ENCODE measurements at regions not wholly inside any gene's neighbourhood (a gene's known extent, or its start where the extent isn't known, plus 50 kb on each side); places are given as distances from the start of the nearest gene placed in this dataset.

DNA sequence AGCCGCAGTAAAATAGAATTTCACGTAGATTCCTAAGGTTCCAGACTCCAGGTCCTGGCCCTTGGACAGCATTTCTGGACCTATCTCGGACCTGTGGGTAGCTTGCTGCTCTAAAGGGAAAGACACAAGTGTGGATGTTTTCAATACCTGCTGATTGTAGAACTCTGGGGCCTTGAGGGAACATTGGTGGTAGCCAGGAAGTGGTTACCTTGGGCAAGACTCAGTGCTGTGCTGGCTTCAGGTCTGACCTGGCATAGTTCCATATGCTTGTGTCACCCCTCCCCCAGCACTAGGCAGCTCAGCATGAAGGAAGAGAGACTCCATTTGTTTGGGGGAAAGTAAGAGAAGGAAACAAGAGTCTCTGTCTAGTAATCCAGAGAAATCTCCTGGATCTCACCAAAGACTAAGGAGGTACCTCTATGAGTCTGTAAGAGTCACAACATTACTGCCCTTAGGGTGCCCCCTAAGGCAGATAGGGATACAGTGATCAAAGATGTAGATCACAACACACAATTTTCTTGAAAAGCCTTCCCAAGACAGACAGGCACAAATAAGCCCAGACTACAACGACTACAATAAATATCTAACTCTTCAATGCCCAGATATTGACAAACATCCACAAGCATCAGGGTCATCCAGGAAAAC is 398.8 kb downstream of the TGFB2 start:
- Mint-ChIP-seq H3K27ac (no peak overlapping the region), H3K4me1 (ENCODE audit: low read depth) (no peaks in the 10 kb centered on the region), H3K9me3 (ENCODE audit: low read depth) (peaks cover 15% of the 10 kb centered on the region)

DNA sequence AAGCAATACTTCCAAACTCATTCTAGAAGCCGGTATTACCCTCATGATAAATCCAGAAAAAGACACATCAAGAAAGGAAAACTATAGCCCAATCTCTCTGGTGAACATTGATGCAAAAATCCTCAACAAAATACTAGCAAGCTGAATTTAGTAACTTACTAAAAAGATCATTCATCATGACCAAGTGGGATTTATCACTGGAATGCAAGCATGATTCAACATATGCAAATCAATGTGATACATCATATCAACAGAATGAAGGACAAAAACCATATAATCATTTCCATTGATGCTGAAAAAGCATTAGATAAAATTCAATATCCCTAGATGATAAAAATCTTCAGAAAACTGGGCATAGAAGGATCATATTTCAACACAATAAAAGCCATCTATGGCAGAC is 402.9 kb downstream of the TGFB2 start:
- no peaks in the 10 kb centered on the region for H3K4me1 Mint-ChIP-seq (ENCODE audit: low read depth)
- no peaks in the 10 kb centered on the region for H3K36me3 Mint-ChIP-seq
- no peak overlapping the region for H3K4me3 Mint-ChIP-seq
- H3K27me3 Mint-ChIP-seq = no peaks in the 10 kb centered on the region
- peaks cover 15% of the 10 kb centered on the region for H3K9me3 Mint-ChIP-seq (ENCODE audit: low read depth)
- no peak overlapping the region for H3K27ac Mint-ChIP-seq

More for the DNA sequence above, 398.8 kb downstream of the TGFB2 start:
- H3K4me3 Mint-ChIP-seq = no peak overlapping the region
- peaks cover 3% of the 10 kb centered on the region for H3K27me3 Mint-ChIP-seq
- H3K36me3 Mint-ChIP-seq = no peaks in the 10 kb centered on the region

DNA sequence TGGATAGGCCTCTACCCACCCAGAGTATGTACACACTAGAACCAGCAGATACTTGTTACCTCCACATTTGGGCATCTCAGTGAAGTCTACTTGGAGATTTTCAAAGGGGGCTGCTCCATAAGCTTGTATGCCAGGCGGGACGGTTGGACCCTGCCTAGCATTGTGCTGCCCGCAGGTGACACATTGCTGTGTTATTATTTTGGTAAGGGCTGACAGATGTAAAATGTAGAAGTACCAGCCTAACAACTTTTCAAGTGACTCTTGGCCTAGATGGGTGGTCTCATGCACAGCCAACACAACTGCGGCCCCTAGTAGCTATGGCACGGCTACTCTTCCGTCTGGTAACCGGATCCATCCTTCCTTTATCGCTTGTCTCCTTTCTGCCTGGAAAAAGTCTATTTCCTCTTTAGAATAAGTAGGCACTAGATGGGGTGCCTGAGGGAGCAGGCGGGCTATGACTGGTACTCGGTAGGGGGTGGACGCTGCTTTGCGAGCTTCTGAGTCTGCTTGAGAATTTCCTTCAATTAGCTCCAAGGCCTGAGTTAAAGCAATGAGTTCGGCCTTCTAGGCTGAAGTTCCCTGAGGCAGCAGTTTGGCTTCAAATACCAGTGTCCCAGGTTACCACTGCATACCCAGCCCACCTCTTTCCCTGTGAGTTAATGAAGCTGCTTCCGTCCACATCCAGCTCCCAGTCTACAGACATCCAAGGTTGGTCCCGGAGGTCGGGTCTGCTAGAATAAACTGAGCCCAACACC is 405.3 kb downstream of the TGFB2 start:
- no peaks in the 10 kb centered on the region for H3K36me3 Mint-ChIP-seq
- H3K4me3 Mint-ChIP-seq = no peak overlapping the region
- H3K4me1 Mint-ChIP-seq (ENCODE audit: low read depth) = no peaks in the 10 kb centered on the region

DNA sequence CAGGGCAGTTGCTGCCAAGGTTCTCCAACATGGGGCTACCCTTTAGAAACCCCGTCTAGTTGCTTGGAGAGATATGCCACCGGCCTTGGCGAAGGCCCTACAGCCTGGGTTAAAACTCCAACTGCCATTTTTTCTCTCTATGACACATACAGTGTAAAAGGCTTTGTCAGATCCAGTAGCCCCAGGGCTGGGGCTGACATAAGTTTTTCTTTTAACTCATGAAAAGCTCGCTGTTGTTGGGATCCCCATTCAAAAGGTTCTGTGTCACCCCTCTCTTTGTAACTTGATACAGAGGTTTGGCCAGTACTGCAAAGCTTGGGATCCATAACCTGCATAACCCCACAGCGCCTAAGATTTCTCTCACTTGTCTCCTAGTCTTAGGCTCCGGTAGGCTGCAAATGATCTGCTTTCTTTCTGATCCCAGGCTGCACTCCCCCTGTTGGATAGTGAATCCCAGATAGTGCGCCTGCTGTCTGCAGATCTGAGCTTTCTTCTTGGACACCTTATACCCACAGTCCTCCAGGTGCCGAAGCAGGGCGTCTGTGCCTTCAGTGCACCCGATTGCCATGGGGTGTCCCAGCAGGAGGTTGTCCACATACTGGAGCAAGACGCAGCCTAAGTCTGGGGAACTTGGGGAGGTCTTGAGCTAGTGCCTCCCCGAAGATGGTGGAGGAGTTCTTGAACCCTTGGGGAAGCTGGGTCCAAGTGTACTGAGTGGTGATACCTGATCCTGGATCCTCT is 406.2 kb downstream of the TGFB2 start:
- H3K27ac Mint-ChIP-seq = no peak overlapping the region
- no peaks in the 10 kb centered on the region for H3K36me3 Mint-ChIP-seq

More for the DNA sequence above, 405.3 kb downstream of the TGFB2 start:
- no peaks in the 10 kb centered on the region for H3K27me3 Mint-ChIP-seq
- no peak overlapping the region for H3K27ac Mint-ChIP-seq
- peaks cover 4% of the 10 kb centered on the region for H3K9me3 Mint-ChIP-seq (ENCODE audit: low read depth)

DNA sequence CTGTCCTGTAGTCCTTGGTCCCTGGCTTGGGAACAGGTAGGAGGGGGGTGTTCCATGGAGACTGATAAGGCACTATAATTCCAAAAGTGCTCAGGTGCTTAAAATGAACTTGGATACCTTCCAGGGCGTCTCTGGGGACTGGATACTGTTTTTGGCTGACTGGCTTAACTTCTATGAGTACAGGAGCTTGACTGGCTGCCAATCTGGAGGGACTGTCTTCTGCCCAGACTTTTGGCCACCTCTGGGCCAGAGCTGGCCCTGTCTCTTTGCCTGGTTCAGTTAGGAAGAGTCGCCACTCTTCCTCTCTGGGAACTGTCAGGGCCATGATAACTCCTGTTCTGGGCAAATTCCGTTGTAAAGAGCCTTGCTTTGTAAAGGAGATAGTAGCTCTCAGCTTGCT is 407.0 kb downstream of the TGFB2 start:
- no peak overlapping the region for H3K4me3 Mint-ChIP-seq
- no peaks in the 10 kb centered on the region for H3K27me3 Mint-ChIP-seq
- H3K36me3 Mint-ChIP-seq = no peaks in the 10 kb centered on the region
- H3K9me3 Mint-ChIP-seq (ENCODE audit: low read depth) = peaks cover 4% of the 10 kb centered on the region
- no peak overlapping the region for H3K27ac Mint-ChIP-seq
- no peaks in the 10 kb centered on the region for H3K4me1 Mint-ChIP-seq (ENCODE audit: low read depth)

More for the DNA sequence above, 406.2 kb downstream of the TGFB2 start:
- H3K9me3 Mint-ChIP-seq (ENCODE audit: low read depth) = peaks cover 4% of the 10 kb centered on the region
- no peaks in the 10 kb centered on the region for H3K27me3 Mint-ChIP-seq
- no peaks in the 10 kb centered on the region for H3K4me1 Mint-ChIP-seq (ENCODE audit: low read depth)
- H3K4me3 Mint-ChIP-seq = no peak overlapping the region

DNA sequence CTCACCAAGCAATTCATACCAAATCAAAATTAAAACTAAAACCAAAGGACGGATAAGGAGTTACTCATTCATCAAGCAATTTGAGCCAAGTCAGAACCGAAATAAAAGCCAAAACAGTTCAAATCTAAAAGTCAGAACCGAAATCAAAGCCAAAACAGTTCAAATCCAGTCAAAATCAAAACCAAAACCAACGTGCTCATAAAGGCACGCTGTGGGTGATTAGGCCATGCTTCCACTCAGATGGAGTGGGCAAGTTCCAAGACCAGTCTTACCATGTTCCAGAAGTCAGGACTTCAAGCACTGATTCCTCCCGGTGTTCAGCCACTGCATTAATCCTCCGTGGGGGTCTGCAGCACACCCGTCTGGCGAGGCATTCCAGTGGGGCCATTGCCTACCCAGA is 409.3 kb downstream of the TGFB2 start:
- Mint-ChIP-seq H3K9me3 (ENCODE audit: low read depth) (no peaks in the 10 kb centered on the region), H3K27ac (no peak overlapping the region), H3K27me3 (no peaks in the 10 kb centered on the region), H3K36me3 (no peaks in the 10 kb centered on the region), H3K4me1 (ENCODE audit: low read depth) (no peaks in the 10 kb centered on the region), H3K4me3 (no peak overlapping the region)

DNA sequence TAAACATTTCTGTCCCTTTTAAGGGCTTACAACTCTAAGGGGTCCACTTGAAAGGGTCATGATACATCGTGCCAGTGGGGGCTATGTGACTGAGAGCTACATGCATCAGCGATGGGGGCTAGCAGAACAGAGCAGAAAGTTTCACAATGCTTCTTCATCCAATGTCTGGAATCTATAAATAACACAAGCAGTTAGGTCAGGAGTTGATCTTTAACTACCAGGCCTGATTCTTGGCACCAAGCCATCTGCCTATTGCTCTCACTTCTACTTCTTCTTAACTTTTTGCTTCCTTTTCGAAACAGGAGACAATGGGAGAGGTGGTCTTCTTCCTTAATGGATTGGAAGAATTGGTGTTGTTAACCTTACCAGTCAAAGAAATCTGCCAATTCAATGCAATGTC is 410.0 kb downstream of the TGFB2 start:
- H3K36me3 Mint-ChIP-seq = no peaks in the 10 kb centered on the region
- no peak overlapping the region for H3K27ac Mint-ChIP-seq
- H3K27me3 Mint-ChIP-seq = no peaks in the 10 kb centered on the region
- no peaks in the 10 kb centered on the region for H3K9me3 Mint-ChIP-seq (ENCODE audit: low read depth)
- no peak overlapping the region for H3K4me3 Mint-ChIP-seq
- H3K4me1 Mint-ChIP-seq (ENCODE audit: low read depth) = no peaks in the 10 kb centered on the region

DNA sequence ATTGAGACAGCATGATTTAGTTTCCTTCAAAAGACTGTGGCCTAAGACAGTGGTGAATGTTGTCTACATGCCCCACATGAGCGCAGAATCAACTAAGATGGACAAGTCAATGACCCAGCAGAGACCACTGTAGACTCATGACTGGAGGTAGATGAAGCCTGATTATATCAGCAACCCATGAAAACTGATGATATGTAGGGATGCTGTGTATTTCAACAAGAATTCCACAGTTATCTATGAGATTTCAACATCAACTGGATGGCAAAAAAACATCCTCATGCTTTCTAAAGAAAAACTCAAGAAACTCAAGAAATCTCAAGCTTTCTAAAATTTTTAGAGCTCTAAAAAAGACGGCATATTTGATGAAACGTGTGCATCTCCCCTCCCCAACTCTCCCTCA is 413.9 kb upstream of the LYPLAL1 start:
- no peak overlapping the region for H3K27ac Mint-ChIP-seq
- no peaks in the 10 kb centered on the region for H3K9me3 Mint-ChIP-seq (ENCODE audit: low read depth)
- no peaks in the 10 kb centered on the region for H3K4me1 Mint-ChIP-seq (ENCODE audit: low read depth)
- no peaks in the 10 kb centered on the region for H3K27me3 Mint-ChIP-seq
- H3K36me3 Mint-ChIP-seq = no peaks in the 10 kb centered on the region
- no peak overlapping the region for H3K4me3 Mint-ChIP-seq

DNA sequence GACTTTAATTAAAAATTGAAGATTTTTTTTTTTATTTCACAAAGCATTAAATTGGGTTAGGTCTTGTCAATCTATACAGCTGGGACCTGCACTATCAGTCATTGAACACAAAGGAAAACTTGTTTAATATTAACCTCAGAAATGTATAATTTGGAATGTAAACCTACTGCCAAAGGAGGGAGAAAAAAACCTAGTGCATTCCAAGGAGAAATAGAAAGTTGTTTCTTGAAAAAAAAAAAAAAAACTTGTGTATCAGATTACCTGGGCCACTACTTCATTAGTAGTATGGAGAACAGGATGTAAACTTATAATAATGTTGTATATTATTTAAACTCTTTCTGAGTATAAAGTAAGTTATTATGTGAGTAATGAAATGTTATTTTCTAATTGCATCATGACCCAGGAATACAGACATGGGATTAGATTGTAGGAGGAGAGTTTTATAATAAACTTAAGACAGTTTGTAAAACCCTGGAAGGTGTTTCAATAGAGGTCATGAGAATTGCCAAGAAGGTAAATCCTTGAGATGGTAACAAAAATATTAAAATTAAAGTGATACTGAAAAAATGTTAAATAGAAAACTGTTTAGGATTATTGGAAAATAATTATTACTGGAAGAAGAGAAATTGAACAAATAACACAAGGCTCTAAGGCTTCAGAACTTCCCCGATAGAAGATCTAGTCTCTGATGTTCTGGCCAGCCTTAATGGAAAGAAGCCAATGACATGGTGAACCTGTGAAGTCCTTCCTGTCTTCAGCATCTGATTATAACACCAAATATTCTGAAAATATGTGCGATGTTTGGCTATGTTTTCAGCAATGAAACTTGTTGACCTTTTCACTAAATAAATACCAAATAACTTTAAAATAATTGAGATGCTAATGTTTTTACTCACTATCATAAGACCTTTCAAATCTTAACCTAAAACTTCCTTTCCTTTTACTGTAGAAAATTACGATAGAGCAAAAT is 412.8 kb upstream of the LYPLAL1 start:
- no peaks in the 10 kb centered on the region for H3K4me1 Mint-ChIP-seq (ENCODE audit: low read depth)

DNA sequence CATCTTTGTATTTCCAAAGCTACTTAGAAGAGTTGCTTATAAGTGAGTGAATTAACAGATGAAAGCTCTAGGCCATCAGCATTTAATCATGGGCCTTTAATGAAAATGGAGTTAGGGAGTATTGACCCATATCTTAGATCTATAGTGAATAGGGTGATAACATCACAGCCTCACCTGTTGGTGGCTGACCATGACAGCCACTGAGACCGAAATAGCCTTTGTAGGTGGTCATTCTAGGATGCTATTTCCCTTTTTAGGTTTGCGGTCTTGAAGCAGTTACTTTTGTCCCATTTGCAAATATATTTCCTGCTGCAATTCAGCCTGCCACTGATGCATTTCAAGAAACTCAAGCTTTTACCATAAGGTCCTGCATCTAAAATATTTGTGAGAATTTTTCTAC is 410.1 kb upstream of the LYPLAL1 start:
- Mint-ChIP-seq H3K27me3 (no peaks in the 10 kb centered on the region), H3K4me3 (no peak overlapping the region), H3K9me3 (ENCODE audit: low read depth) (no peaks in the 10 kb centered on the region), H3K4me1 (ENCODE audit: low read depth) (no peaks in the 10 kb centered on the region), H3K27ac (no peak overlapping the region), H3K36me3 (no peaks in the 10 kb centered on the region)

More for the DNA sequence above, 412.8 kb upstream of the LYPLAL1 start:
- Mint-ChIP-seq H3K4me3 (no peak overlapping the region), H3K36me3 (no peaks in the 10 kb centered on the region), H3K27me3 (no peaks in the 10 kb centered on the region), H3K9me3 (ENCODE audit: low read depth) (no peaks in the 10 kb centered on the region), H3K27ac (no peak overlapping the region)

DNA sequence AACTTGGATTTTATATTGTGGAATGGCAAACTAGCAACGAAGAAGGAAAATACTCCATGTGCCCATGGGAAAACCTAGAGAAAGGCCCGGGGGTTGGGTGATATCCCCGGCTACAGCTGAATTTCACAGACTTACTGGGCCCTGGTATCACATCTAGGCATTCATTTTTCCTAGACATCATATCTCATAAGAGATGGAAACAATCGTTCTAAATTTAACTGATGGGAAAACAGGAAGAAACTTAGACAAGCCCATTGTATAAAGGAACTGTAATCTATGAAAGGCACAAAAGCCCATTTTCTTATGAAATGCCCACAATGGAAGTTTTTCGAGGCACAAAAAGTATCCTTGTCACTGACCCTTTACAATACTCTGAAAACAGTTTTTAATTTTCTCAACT is 407.9 kb upstream of the LYPLAL1 start:
- Mint-ChIP-seq H3K27ac (no peak overlapping the region), H3K36me3 (no peaks in the 10 kb centered on the region), H3K4me1 (ENCODE audit: low read depth) (no peaks in the 10 kb centered on the region), H3K4me3 (no peak overlapping the region), H3K27me3 (no peaks in the 10 kb centered on the region), H3K9me3 (ENCODE audit: low read depth) (no peaks in the 10 kb centered on the region)

DNA sequence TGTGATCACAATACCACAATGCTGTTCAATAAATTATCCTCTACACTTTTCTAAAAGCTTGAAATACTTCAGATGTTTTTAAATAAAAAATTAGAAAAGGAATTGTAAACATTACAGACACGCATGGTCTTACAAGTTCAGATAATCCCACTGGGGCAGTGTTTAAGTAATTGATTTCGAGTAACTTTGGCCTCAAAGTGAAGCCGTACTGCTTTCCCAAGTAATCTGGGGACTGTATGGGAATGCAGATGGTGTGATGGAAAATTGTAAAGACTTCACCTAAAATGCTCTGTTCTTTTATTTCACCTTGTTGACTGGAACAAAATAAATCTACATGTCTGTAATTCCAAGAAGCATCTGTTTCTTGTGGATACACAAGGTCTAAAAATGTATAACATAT is 401.7 kb upstream of the LYPLAL1 start:
- Mint-ChIP-seq H3K27ac (no peak overlapping the region), H3K36me3 (no peaks in the 10 kb centered on the region), H3K4me3 (no peak overlapping the region), H3K9me3 (ENCODE audit: low read depth) (peaks cover 4% of the 10 kb centered on the region), H3K27me3 (no peaks in the 10 kb centered on the region), H3K4me1 (ENCODE audit: low read depth) (no peaks in the 10 kb centered on the region)

DNA sequence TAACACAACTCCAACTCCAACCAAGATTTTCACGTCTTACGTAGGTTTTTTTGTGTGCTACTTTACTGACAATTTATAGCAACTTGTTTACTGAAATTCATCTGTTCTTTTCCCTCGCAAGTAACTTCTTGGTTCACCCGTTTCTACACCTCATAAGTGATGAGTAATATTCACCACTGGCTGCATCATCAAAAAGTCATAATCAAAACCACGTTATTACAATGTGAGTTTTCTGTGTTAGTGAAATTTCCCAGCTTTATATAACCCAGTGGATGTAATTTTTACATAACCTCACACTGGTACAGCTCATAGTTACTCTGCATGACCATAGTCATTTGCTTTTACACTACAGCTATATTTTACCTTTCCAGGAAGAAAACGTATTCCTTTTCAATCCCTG is 401.1 kb upstream of the LYPLAL1 start:
- H3K4me3 Mint-ChIP-seq = no peak overlapping the region
- peaks cover 4% of the 10 kb centered on the region for H3K9me3 Mint-ChIP-seq (ENCODE audit: low read depth)
- no peak overlapping the region for H3K27ac Mint-ChIP-seq
- no peaks in the 10 kb centered on the region for H3K36me3 Mint-ChIP-seq
- no peaks in the 10 kb centered on the region for H3K4me1 Mint-ChIP-seq (ENCODE audit: low read depth)
- no peaks in the 10 kb centered on the region for H3K27me3 Mint-ChIP-seq

DNA sequence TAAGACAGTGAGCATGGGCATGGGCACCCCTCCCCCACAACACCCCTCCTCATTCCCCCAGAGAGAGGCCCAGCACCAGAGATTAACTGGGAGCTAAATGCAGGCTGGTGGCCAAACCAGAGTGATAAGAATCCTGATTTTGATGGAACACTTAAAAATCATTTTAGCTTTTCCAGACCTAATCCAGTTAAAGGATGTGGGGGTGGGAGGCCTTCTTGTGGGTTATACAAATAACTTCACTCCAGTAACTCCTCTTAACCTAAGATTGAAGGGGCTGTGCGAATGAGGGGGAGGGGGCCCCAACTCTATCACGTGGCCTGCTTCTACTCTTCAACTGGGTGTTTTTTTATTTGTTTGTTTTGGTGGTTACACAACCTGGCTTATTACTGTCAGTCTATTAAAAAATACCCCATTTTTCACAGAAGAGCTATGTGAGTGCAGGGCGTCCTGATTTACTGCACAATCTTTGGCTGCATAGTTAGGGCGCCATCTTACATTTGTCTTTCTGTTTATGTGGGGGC is 398.1 kb upstream of the LYPLAL1 start:
- Mint-ChIP-seq H3K4me3 (no peak overlapping the region), H3K36me3 (no peaks in the 10 kb centered on the region), H3K9me3 (ENCODE audit: low read depth) (peaks cover 4% of the 10 kb centered on the region), H3K27me3 (no peaks in the 10 kb centered on the region), H3K27ac (no peak overlapping the region), H3K4me1 (ENCODE audit: low read depth) (no peaks in the 10 kb centered on the region)
